SK-N-MC (cell line): ENCODE measurements at regions not wholly inside any gene's neighbourhood (a gene's known extent, or its start where the extent isn't known, plus 50 kb on each side); places are given as distances from the start of the nearest gene placed in this dataset.

ENCODE experiments used
- EZH2 ChIP-seq: fragments of 200-600 bp; sonication (generic); IDR thresholded peaks from one replicate; pipeline ENCODE4 v1.6.1; 2017; ENCODE audit warnings: antibody characterized with exemption
- POLR2AphosphoS5 ChIP-seq: IDR thresholded peaks from 2 replicates; pipeline ENCODE4 v1.6.1; 2012; ENCODE audit warnings: mild to moderate bottlenecking, low read depth, low read length, borderline replicate concordance

- no peak for TF ChIP-seq EZH2
- TF ChIP-seq POLR2AphosphoS5: no peak
Measured at GRCh38 chr9:34887841-34888240, 70.2 kb upstream of the PHF24 start.
